Neural cell (in vitro differentiated cells): ENCODE measurements at regions not wholly inside any gene's neighbourhood (a gene's known extent, or its start where the extent isn't known, plus 50 kb on each side); places are given as distances from the start of the nearest gene placed in this dataset.

Source experiments
- H2AFZ ChIP-seq: fragments of 200-600, 300-800 bp; sonication (generic), shearing (Covaris generic); 2 replicates; pipeline ENCODE4 v1.6.0; 2014; ENCODE audit warnings: low read depth, mild to moderate bottlenecking, antibody characterized with exemption, low read length, moderate library complexity
- H3F3A ChIP-seq: fragments of 200-600 bp; shearing (Covaris generic); 2 replicates; pipeline ENCODE4 v1.6.1; 2016; ENCODE audit warnings: mild to moderate bottlenecking, moderate library complexity, mixed read lengths, antibody characterized with exemption, low read length; ENCODE audit not compliant: insufficient read depth, poor library complexity, severe bottlenecking
- H3K27ac ChIP-seq: fragments of 200-600, 300-800 bp; sonication (generic), shearing (Covaris generic); 2 replicates; pipeline ENCODE4 v1.5.1; 2014; ENCODE audit warnings: mild to moderate bottlenecking, low read length, moderate library complexity
- H3K27me3 ChIP-seq: fragments of 300-800, 200-600 bp; sonication (generic), shearing (Covaris generic); 2 replicates; pipeline ENCODE4 v1.6.0; 2014; ENCODE audit warnings: mild to moderate bottlenecking, low read depth, low read length, moderate library complexity; ENCODE audit not compliant: insufficient read depth
- H3K36me3 ChIP-seq: fragments of 300-800, 200-600 bp; sonication (generic), shearing (Covaris generic); 2 replicates; pipeline ENCODE4 v1.5.1; 2014; ENCODE audit warnings: mild to moderate bottlenecking, antibody characterized with exemption, low read length, moderate library complexity; ENCODE audit not compliant: insufficient read depth
- H3K4me2 ChIP-seq: fragments of 300-800, 200-600 bp; sonication (generic), shearing (Covaris generic); 2 replicates; pipeline ENCODE4 v1.6.0; 2014; ENCODE audit warnings: mild to moderate bottlenecking, low read length
- H3K4me3 ChIP-seq: fragments of 300-800, 200-600 bp; sonication (generic), shearing (Covaris generic); 2 replicates; pipeline ENCODE4 v1.5.1; 2014; ENCODE audit warnings: mild to moderate bottlenecking, low read length, moderate library complexity
- H3K79me2 ChIP-seq: fragments of 200-600 bp; shearing (Covaris generic); replicated peaks from 2 replicates; pipeline ENCODE4 v1.6.0; 2014; ENCODE audit warnings: mild to moderate bottlenecking, low read length, moderate library complexity; ENCODE audit not compliant: insufficient read depth
- H3K9ac ChIP-seq: fragments of 300-800, 200-600 bp; sonication (generic), shearing (Covaris generic); 2 replicates; pipeline ENCODE4 v1.6.1; 2016; ENCODE audit warnings: mild to moderate bottlenecking, low read length, mixed read lengths
- H3K9me2 ChIP-seq: fragments of 200-600 bp; shearing (Covaris generic); 2 replicates; pipeline ENCODE4 v1.6.1; 2016; ENCODE audit warnings: mild to moderate bottlenecking, low read length, mixed read lengths; ENCODE audit not compliant: insufficient read depth
- H3K9me3 ChIP-seq: fragments of 200-600, 300-800 bp; sonication (generic), shearing (Covaris generic); 2 replicates; pipeline ENCODE4 v1.6.1; 2016; ENCODE audit warnings: mild to moderate bottlenecking, mixed run types, low read length, moderate library complexity, mixed read lengths
- H4K20me1 ChIP-seq: fragments of 200-600 bp; shearing (Covaris generic); 2 replicates; pipeline ENCODE4 v1.6.1; 2016; ENCODE audit warnings: mild to moderate bottlenecking, mixed run types; ENCODE audit not compliant: insufficient read depth
- CTCF ChIP-seq: fragments of 450-650 bp; IDR thresholded peaks from 2 replicates; pipeline ENCODE4 v1.5.1; 2014; ENCODE audit warnings: antibody characterized with exemption, mild to moderate bottlenecking, moderate library complexity; ENCODE audit not compliant: poor library complexity, severe bottlenecking
- EP300 ChIP-seq: fragments of 450-650 bp; conservative IDR thresholded peaks from 2 replicates; pipeline ENCODE4 v1.6.1; 2014; ENCODE audit warnings: antibody characterized with exemption, mild to moderate bottlenecking, moderate library complexity; ENCODE audit not compliant: poor library complexity, severe bottlenecking
- EZH2 ChIP-seq: fragments of 200-600, 300-800 bp; shearing (Covaris generic), sonication (generic); IDR thresholded peaks from 2 replicates; pipeline ENCODE4 v1.6.1; 2014; ENCODE audit warnings: antibody characterized with exemption, low read length, borderline replicate concordance, mild to moderate bottlenecking; ENCODE audit not compliant: insufficient read depth, poor library complexity, severe bottlenecking
- MXI1 ChIP-seq: fragments of 450-650 bp; conservative IDR thresholded peaks from 2 replicates; pipeline ENCODE4 v1.6.1; 2014; ENCODE audit warnings: antibody characterized with exemption, mild to moderate bottlenecking; ENCODE audit not compliant: poor library complexity, severe bottlenecking
- POLR2AphosphoS5 ChIP-seq: IDR thresholded peaks from 2 replicates; pipeline ENCODE4 v1.6.1; 2012
- RAD21 ChIP-seq: fragments of 450-650 bp; conservative IDR thresholded peaks from 2 replicates; pipeline ENCODE4 v1.6.1; 2014; ENCODE audit warnings: antibody characterized with exemption, mild to moderate bottlenecking, moderate library complexity
- REST ChIP-seq: IDR thresholded peaks from 2 replicates; pipeline ENCODE4 v1.6.1; 2012; ENCODE audit warnings: borderline replicate concordance
- SMC3 ChIP-seq: fragments of 450-650 bp; conservative IDR thresholded peaks from 2 replicates; pipeline ENCODE4 v1.6.1; 2014; ENCODE audit warnings: antibody characterized with exemption, mild to moderate bottlenecking, moderate library complexity; ENCODE audit not compliant: poor library complexity
- TAF1 ChIP-seq: IDR thresholded peaks from 2 replicates; pipeline ENCODE4 v1.6.1; 2012; ENCODE audit warnings: low read depth

- no peaks in the 10 kb centered on the region for H3K9me3 ChIP-seq
- no peak overlapping the region for H3K4me2 ChIP-seq
- no peak overlapping the region for H3K4me3 ChIP-seq
- TF ChIP-seq REST (no peak), SMC3 (no peak), CTCF (no peak), EP300 (no peak), EZH2 (no peak), MXI1 (no peak), TAF1 (no peak), POLR2AphosphoS5 (no peak), RAD21 (no peak)
- H3K9ac ChIP-seq: no peak overlapping the region
- no peaks in the 10 kb centered on the region for H3K79me2 ChIP-seq
- no peak overlapping the region for H2AFZ ChIP-seq
- H3F3A ChIP-seq: no peaks in the 10 kb centered on the region
- no peaks in the 10 kb centered on the region for H3K27me3 ChIP-seq
- no peak overlapping the region for H3K27ac ChIP-seq
- no peaks in the 10 kb centered on the region for H3K36me3 ChIP-seq
- no peaks in the 10 kb centered on the region for H3K9me2 ChIP-seq
- H4K20me1 ChIP-seq: no peaks in the 10 kb centered on the region
Observed at GRCh38 chr13:65468628-65469027, 1761.5 kb downstream of the PCDH9 start.

- TF ChIP-seq EZH2: no peak
- TF ChIP-seq POLR2AphosphoS5: no peak
- no peak for TF ChIP-seq MXI1
- no peak for TF ChIP-seq CTCF
- TF ChIP-seq RAD21: no peak
- TF ChIP-seq EP300: no peak
- no peak for TF ChIP-seq TAF1
- no peak for TF ChIP-seq REST
- TF ChIP-seq SMC3: no peak
- no peak overlapping the region for H2AFZ ChIP-seq
- H3F3A ChIP-seq: no peaks in the 10 kb centered on the region
- no peaks in the 10 kb centered on the region for H3K9me3 ChIP-seq
- H3K36me3 ChIP-seq: no peaks in the 10 kb centered on the region
- H3K9me2 ChIP-seq: no peaks in the 10 kb centered on the region
- no peaks in the 10 kb centered on the region for H4K20me1 ChIP-seq
- H3K9ac ChIP-seq: no peak overlapping the region
- no peak overlapping the region for H3K4me2 ChIP-seq
- H3K27me3 ChIP-seq: no peaks in the 10 kb centered on the region
- H3K4me3 ChIP-seq: no peak overlapping the region
- H3K79me2 ChIP-seq: no peaks in the 10 kb centered on the region
- no peak overlapping the region for H3K27ac ChIP-seq
Observed at GRCh38 chr13:65461590-65461989, 1768.5 kb downstream of the PCDH9 start.
